ENCODE measurements at regions not wholly inside any gene's neighbourhood (a gene's known extent, or its start where the extent isn't known, plus 50 kb on each side); places are given as distances from the start of the nearest gene placed in this dataset.

DNA sequence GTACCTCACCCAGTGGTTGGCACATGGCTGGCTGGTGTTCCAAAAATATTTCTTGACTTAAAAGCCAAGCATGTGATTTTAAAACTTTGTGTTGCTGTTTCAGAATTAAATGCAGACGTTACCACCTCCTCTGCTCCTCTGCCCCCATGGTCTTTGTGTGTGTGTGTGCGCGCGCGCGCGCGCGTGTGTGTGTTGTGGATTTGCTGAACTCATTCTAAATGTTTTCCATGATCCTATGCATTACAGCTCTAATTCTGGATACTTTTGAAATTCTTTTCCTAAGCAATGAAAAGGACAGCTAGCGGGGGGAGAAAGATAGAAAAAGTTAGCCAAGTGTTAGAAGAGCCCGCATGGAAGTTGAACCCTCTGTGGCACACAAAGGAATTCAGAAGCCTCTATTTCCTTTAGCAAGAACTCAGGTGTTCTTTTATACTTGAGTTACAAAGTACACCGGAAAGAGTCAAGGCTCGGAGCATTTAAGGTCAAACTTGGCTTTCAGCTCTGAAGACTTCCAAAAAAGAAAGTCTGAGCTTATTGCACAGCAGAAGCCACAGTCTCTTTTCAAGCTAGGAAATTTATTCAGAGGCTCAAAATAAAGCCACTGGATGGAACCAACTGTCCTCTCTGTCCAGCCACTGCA lies 350.5 kb upstream of the TBL1XR1 start (continued):
- TF ChIP-seq, protein P1, sequence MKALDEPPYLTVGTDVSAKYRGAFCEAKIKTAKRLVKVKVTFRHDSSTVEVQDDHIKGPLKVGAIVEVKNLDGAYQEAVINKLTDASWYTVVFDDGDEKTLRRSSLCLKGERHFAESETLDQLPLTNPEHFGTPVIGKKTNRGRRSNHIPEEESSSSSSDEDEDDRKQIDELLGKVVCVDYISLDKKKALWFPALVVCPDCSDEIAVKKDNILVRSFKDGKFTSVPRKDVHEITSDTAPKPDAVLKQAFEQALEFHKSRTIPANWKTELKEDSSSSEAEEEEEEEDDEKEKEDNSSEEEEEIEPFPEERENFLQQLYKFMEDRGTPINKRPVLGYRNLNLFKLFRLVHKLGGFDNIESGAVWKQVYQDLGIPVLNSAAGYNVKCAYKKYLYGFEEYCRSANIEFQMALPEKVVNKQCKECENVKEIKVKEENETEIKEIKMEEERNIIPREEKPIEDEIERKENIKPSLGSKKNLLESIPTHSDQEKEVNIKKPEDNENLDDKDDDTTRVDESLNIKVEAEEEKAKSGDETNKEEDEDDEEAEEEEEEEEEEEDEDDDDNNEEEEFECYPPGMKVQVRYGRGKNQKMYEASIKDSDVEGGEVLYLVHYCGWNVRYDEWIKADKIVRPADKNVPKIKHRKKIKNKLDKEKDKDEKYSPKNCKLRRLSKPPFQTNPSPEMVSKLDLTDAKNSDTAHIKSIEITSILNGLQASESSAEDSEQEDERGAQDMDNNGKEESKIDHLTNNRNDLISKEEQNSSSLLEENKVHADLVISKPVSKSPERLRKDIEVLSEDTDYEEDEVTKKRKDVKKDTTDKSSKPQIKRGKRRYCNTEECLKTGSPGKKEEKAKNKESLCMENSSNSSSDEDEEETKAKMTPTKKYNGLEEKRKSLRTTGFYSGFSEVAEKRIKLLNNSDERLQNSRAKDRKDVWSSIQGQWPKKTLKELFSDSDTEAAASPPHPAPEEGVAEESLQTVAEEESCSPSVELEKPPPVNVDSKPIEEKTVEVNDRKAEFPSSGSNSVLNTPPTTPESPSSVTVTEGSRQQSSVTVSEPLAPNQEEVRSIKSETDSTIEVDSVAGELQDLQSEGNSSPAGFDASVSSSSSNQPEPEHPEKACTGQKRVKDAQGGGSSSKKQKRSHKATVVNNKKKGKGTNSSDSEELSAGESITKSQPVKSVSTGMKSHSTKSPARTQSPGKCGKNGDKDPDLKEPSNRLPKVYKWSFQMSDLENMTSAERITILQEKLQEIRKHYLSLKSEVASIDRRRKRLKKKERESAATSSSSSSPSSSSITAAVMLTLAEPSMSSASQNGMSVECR (CRISPR knock-in tag; IDR thresholded peaks at IDR 0.05; ENCODE audit: borderline replicate concordance), result no peak
- TF ChIP-seq ZNF219 (CRISPR knock-in tag; IDR thresholded peaks at IDR 0.05; ENCODE audit: borderline replicate concordance) (no peak), ESRRA (CRISPR knock-in tag; IDR thresholded peaks at IDR 0.05; ENCODE audit: borderline replicate concordance) (no peak), SMAD4 (CRISPR knock-in tag; IDR thresholded peaks at IDR 0.05) (no peak), SP1 (CRISPR knock-in tag; conservative IDR thresholded peaks at IDR 0.05) (no peak)
- TF ChIP-seq, protein P2, sequence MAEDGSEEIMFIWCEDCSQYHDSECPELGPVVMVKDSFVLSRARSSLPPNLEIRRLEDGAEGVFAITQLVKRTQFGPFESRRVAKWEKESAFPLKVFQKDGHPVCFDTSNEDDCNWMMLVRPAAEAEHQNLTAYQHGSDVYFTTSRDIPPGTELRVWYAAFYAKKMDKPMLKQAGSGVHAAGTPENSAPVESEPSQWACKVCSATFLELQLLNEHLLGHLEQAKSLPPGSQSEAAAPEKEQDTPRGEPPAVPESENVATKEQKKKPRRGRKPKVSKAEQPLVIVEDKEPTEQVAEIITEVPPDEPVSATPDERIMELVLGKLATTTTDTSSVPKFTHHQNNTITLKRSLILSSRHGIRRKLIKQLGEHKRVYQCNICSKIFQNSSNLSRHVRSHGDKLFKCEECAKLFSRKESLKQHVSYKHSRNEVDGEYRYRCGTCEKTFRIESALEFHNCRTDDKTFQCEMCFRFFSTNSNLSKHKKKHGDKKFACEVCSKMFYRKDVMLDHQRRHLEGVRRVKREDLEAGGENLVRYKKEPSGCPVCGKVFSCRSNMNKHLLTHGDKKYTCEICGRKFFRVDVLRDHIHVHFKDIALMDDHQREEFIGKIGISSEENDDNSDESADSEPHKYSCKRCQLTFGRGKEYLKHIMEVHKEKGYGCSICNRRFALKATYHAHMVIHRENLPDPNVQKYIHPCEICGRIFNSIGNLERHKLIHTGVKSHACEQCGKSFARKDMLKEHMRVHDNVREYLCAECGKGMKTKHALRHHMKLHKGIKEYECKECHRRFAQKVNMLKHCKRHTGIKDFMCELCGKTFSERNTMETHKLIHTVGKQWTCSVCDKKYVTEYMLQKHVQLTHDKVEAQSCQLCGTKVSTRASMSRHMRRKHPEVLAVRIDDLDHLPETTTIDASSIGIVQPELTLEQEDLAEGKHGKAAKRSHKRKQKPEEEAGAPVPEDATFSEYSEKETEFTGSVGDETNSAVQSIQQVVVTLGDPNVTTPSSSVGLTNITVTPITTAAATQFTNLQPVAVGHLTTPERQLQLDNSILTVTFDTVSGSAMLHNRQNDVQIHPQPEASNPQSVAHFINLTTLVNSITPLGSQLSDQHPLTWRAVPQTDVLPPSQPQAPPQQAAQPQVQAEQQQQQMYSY (CRISPR knock-in tag; IDR thresholded peaks at IDR 0.05), result no peak

DNA sequence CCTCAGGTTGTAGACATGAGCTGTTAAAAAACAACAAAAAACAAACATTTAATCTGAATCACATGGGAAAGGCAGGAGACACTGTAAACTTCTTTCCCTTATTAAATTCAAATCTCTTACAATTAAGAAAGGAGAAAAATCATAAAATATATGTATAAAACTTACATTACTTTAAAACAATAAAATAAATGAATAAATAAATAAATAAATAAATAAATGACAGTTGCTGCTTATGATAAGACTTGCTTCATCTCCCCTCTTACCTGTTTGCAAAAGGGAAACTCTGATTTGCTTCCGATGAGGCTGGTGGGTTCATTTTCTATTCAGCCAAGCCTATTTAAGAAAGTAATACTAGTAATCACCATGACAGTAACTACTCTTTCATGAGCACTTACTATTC lies 353.4 kb upstream of the TBL1XR1 start:
- peaks cover 40% of the 10 kb centered on the region for H3K4me1 Mint-ChIP-seq
- CTCF ChIA-PET, result no interaction called here

DNA sequence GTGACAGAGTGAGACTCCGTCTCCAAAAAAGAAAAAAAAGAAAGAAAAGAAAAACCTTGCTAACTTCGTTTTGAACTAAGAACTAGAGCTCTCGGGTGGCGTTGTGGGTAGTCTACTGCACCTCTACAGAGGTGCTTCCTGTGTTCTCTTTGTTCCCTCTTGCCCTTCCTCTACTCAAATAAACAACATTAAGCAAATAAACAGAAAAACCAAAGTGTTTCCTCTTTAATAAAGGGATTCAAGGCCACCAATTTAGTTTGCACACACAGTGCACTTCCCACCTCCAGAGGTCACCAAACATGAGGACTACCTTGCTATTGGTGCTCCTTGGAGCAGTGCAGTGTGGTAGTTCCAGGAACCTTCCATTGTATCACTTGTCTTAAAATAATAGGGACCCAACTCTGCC lies 354.2 kb upstream of the TBL1XR1 start:
- CTCF ChIA-PET, result no interaction called here
- H3K4me3 Mint-ChIP-seq, result no peak overlapping the region
- POLR2A ChIA-PET, result no interaction called here
- H3K4me1 Mint-ChIP-seq, result peaks cover 47% of the 10 kb centered on the region
- no peaks in the 10 kb centered on the region for H3K9me3 Mint-ChIP-seq
- ATAC-seq, result no peak
- no peak for DNase-seq (ENCODE audit: low spot score)
- no peak overlapping the region for H3K27ac Mint-ChIP-seq
- no peaks in the 10 kb centered on the region for H3K36me3 Mint-ChIP-seq
- H3K27me3 Mint-ChIP-seq (ENCODE audit: low read depth), result no peaks in the 10 kb centered on the region
- no peak for TF ChIP-seq GTF2I (CRISPR knock-in tag; conservative IDR thresholded peaks at IDR 0.05)
- TF ChIP-seq TEAD1 (CRISPR knock-in tag; IDR thresholded peaks at IDR 0.05), result no peak
- TF ChIP-seq, protein P3, sequence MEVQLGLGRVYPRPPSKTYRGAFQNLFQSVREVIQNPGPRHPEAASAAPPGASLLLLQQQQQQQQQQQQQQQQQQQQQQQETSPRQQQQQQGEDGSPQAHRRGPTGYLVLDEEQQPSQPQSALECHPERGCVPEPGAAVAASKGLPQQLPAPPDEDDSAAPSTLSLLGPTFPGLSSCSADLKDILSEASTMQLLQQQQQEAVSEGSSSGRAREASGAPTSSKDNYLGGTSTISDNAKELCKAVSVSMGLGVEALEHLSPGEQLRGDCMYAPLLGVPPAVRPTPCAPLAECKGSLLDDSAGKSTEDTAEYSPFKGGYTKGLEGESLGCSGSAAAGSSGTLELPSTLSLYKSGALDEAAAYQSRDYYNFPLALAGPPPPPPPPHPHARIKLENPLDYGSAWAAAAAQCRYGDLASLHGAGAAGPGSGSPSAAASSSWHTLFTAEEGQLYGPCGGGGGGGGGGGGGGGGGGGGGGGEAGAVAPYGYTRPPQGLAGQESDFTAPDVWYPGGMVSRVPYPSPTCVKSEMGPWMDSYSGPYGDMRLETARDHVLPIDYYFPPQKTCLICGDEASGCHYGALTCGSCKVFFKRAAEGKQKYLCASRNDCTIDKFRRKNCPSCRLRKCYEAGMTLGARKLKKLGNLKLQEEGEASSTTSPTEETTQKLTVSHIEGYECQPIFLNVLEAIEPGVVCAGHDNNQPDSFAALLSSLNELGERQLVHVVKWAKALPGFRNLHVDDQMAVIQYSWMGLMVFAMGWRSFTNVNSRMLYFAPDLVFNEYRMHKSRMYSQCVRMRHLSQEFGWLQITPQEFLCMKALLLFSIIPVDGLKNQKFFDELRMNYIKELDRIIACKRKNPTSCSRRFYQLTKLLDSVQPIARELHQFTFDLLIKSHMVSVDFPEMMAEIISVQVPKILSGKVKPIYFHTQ (CRISPR knock-in tag; IDR thresholded peaks at IDR 0.05), result no peak
- TF ChIP-seq NFATC4 (CRISPR knock-in tag; IDR thresholded peaks at IDR 0.05), result no peak
- TF ChIP-seq, protein P1 (CRISPR knock-in tag; IDR thresholded peaks at IDR 0.05; ENCODE audit: borderline replicate concordance), result no peak

More for the DNA sequence above, 353.4 kb upstream of the TBL1XR1 start:
- POLR2A ChIA-PET, result no interaction called here
- Mint-ChIP-seq H3K9me3 (no peaks in the 10 kb centered on the region), H3K27ac (no peak overlapping the region), H3K4me3 (no peak overlapping the region), H3K36me3 (no peaks in the 10 kb centered on the region), H3K27me3 (ENCODE audit: low read depth) (no peaks in the 10 kb centered on the region)
- DNase-seq (ENCODE audit: low spot score) (no peak), ATAC-seq (no peak)
- TF ChIP-seq NFATC4 (CRISPR knock-in tag; IDR thresholded peaks at IDR 0.05) (no peak), FOXP1 (CRISPR knock-in tag; IDR thresholded peaks at IDR 0.05; ENCODE audit: borderline replicate concordance) (no peak), NR3C1 (CRISPR knock-in tag; conservative IDR thresholded peaks at IDR 0.05; ENCODE audit: low read depth) (no peak), GABPB1 (CRISPR knock-in tag; IDR thresholded peaks at IDR 0.05) (no peak), ELF4 (CRISPR knock-in tag; IDR thresholded peaks at IDR 0.05; ENCODE audit: low read depth) (no peak)
- TF ChIP-seq, protein P4, sequence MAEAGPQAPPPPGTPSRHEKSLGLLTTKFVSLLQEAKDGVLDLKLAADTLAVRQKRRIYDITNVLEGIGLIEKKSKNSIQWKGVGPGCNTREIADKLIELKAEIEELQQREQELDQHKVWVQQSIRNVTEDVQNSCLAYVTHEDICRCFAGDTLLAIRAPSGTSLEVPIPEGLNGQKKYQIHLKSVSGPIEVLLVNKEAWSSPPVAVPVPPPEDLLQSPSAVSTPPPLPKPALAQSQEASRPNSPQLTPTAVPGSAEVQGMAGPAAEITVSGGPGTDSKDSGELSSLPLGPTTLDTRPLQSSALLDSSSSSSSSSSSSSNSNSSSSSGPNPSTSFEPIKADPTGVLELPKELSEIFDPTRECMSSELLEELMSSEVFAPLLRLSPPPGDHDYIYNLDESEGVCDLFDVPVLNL (CRISPR knock-in tag; IDR thresholded peaks at IDR 0.05; ENCODE audit: borderline replicate concordance, low read depth), result no peak
- TF ChIP-seq, protein P5, sequence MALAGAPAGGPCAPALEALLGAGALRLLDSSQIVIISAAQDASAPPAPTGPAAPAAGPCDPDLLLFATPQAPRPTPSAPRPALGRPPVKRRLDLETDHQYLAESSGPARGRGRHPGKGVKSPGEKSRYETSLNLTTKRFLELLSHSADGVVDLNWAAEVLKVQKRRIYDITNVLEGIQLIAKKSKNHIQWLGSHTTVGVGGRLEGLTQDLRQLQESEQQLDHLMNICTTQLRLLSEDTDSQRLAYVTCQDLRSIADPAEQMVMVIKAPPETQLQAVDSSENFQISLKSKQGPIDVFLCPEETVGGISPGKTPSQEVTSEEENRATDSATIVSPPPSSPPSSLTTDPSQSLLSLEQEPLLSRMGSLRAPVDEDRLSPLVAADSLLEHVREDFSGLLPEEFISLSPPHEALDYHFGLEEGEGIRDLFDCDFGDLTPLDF (CRISPR knock-in tag; IDR thresholded peaks at IDR 0.05), result no peak
